Fibroblast of villous mesenchyme (primary cell): ENCODE measurements at regions not wholly inside any gene's neighbourhood (a gene's known extent, or its start where the extent isn't known, plus 50 kb on each side); places are given as distances from the start of the nearest gene placed in this dataset.
"Not testable (repeated sequence)": the region's sequence is repeated elsewhere in the genome, so short reads cannot be mapped to it uniquely, and the experiment has no call there.

Experiments
- DNase-seq: peaks from one replicate; pipeline ENCODE4 v3.0.0-alpha.2; 2010; ENCODE audit warnings: low read depth
- H3K4me3 ChIP-seq: 2 replicates; pipeline ENCODE4 v1.5.1; 2011; ENCODE audit warnings: low read depth, mild to moderate bottlenecking, low read length
- TF ChIP-seq, protein P1 (sequence below): IDR thresholded peaks from 2 replicates; pipeline ENCODE4 v1.5.1; 2012; ENCODE audit warnings: low read depth, mild to moderate bottlenecking, low read length; ENCODE audit not compliant: insufficient read depth

DNA sequence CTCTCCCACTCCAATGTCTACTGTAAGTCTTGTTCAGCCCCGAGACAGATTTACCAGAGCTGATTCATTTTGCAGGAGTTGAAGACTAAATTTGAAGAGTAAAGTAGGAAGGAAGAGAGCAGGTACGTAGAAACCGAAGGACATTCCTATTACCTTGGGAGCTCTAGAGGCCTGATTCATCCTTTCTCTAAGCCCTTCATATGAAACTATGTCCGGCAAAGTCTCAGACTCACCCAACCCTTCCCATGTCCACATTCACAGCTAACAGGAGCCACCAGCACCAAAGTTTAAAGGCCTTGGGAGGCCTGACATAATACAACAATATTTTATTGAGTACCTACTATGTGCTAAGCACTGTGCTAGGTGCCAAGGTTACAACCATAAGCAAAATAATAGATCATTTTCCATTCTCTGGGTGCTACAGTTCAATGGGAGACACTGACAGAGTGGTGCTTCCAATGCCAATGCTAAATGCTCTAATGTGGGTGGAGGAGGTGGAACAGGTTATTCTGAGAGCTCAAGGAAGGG, 86.6 kb downstream of the PHLDA1 start:
- TF ChIP-seq, protein P1, sequence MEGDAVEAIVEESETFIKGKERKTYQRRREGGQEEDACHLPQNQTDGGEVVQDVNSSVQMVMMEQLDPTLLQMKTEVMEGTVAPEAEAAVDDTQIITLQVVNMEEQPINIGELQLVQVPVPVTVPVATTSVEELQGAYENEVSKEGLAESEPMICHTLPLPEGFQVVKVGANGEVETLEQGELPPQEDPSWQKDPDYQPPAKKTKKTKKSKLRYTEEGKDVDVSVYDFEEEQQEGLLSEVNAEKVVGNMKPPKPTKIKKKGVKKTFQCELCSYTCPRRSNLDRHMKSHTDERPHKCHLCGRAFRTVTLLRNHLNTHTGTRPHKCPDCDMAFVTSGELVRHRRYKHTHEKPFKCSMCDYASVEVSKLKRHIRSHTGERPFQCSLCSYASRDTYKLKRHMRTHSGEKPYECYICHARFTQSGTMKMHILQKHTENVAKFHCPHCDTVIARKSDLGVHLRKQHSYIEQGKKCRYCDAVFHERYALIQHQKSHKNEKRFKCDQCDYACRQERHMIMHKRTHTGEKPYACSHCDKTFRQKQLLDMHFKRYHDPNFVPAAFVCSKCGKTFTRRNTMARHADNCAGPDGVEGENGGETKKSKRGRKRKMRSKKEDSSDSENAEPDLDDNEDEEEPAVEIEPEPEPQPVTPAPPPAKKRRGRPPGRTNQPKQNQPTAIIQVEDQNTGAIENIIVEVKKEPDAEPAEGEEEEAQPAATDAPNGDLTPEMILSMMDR = no peak
- H3K4me3 ChIP-seq = no peak overlapping the region
- DNase-seq = no peak

DNA sequence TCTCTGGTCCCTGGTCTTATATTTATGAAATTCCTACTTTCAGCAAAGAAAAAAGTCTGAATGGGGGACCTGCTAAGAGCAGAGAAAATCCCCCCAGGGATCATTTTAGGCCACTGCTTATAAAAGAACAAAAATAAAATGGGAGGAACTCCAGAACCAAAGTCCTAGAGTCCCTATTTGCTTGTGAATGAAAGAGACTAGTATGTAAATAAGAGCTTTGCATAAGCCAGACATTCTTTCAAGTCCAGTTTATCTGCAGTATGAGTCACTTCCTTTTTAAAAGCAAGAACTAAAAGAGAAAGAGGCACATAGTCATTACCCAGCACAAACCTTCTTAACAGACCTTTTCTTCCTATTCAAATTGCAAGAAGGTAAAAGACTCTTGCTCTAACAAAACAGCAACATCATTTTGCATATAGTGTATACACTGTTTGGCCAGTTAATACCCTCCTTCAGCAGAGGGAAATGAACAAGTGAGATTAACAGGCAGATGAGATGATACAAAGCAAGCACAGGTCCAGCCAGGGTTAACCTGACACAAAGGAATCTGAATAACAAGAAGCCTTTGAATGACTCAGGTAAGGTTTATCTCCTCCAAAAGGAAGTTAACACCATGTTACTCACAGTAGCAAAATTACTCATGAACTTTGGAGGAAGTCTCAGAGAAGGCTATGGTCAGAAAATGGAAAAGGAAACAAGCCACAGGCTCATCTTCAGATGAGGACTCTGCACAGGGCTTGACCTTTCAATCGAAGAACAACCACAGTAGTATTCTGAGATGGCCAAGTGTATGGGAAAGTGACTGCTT, 87.3 kb downstream of the PHLDA1 start:
- no peak overlapping the region for H3K4me3 ChIP-seq
- DNase-seq = peak; percentile 93
- TF ChIP-seq, protein P1 = no peak

DNA sequence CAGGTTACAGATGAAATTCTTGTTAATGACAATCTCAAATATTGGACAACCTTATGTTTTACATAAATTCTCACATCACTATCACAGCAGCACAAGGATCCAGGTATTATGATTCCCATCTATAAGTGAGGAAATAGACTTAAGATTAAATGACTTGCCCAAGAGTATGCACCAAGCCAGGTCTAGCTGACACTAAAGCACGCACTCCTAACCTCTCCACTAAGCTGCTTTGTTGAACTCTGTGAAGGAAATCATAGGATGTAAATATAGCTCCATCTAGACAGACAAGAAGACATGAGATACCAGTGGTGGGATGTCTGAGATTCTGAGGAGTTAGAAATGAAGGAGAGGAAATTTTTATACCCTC, 87.9 kb downstream of the PHLDA1 start:
- H3K4me3 ChIP-seq = no peak overlapping the region
- TF ChIP-seq, protein P1 = no peak
- DNase-seq = no peak

DNA sequence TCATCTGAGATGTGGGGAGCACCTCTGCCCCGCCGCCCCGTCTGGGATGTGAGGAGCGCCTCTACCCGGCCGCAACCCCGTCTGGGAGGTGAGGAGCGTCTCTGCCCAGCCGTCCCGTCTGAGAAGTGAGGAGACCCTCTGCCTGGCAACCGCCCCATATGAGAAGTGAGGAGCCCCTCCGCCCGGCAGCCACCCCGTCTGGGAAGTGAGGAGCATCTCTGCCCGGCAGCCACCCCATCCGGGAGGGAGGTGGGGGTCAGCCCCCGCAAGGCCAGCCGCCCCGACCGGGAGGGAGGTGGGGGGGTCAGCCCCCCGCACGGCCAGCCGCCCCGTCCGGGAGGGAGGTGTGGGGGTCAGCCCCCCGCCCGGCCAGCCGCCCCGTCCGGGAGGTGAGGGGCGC, 89.9 kb downstream of the PHLDA1 start:
- DNase-seq = not testable (repeated sequence)

DNA sequence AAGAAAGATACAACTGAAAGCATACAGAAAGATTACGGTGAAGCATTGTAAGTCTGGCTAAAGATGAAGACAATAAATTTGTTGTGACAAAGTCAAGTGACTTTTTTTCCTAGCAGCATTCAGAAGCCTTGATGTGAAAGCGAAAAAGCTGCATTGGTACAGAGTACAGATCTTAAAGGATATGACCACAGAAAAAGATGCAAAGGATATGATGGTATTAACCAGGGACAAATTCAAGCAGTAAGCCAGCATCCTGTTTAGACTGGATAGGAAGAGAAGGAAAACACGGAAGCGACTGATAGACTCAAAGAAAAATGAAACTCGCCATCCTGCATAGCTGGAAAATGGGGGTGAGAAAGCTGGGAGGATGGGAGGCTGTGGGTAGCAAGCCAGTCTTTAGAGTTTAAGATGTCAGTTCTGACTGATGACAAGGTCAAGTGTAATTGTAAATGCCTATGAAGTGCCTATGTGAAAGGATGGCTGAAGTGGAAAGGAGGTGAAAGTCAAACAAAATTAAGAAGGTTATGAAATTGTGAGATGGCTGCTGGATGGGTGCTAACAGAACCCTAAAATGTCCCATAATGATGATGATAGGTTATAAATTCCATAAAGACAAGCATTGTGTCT, 92.4 kb downstream of the PHLDA1 start:
- H3K4me3 ChIP-seq = no peak overlapping the region
- TF ChIP-seq, protein P1 = no peak
- DNase-seq = no peak

More for the DNA sequence above, 89.9 kb downstream of the PHLDA1 start:
- not testable (repeated sequence) for H3K4me3 ChIP-seq

DNA sequence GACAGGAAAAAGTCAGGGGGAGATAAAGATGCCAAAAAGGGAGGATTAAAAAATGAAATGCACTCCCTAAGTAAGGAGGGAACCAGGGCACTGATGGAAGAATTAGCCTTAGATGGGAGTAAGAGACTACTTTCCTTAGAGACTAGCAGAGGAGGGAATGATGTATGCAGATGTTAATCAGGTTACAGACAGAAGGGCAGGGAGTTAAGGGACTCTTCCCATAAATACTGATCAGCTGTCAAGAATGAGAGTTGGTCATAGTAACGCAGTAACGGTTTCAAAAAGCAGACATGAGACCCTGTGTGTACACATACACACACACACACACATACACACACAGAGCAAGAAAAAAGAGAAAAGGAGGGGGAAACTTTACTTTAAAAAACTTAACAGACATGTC, 93.4 kb downstream of the PHLDA1 start:
- TF ChIP-seq, protein P1 = no peak
- no peak overlapping the region for H3K4me3 ChIP-seq
- DNase-seq = peak; percentile 48

DNA sequence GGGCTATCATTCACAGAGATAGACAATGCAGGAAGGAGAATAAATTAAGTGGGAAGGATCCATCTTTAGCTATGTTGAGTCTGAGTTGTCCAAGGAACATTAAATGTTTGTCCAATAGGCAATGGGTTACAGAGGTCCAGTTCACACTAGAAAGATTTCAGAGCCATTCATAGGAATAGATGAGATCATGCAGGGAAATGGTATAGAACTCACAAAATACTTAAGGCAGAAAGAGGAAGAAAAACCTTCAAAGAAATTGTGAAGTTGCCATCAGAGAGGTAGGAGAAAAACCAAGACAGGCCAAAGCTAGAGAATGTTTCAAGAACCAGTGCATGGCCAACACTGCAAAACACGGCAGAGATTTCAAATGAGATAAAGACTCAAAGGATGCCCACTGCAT, 94.1 kb downstream of the PHLDA1 start:
- TF ChIP-seq, protein P1 = no peak
- DNase-seq = no peak
- no peak overlapping the region for H3K4me3 ChIP-seq
